Calu3 (cell line): ENCODE measurements at regions not wholly inside any gene's neighbourhood (a gene's known extent, or its start where the extent isn't known, plus 50 kb on each side); places are given as distances from the start of the nearest gene placed in this dataset.

Source experiments
- BruUV-seq: library from RNA; stranded (reverse); fragments of 400-500 nt; replicated peaks from 2 replicates; lab custom pipeline; 2021; lab: Mats Ljungman, UMichigan
- CTCF ChIA-PET: fragments of 300-600 bp; sonication (Branson Sonifier 250); formaldehyde crosslinking; loops from one replicate; lab custom pipeline; 2022; ENCODE audit warnings: antibody characterized with exemption; lab: Charles Lee
- DNase-seq: peaks from one replicate; pipeline ENCODE4 v3.0.0; 2022
- H3K27ac Mint-ChIP-seq: one replicate; pipeline ENCODE4 v1.8.0; 2022; ENCODE audit warnings: mixed read lengths; ENCODE audit not compliant: unreplicated experiment
- H3K27me3 Mint-ChIP-seq: one replicate; pipeline ENCODE4 v1.8.0; 2022; ENCODE audit warnings: mixed read lengths; ENCODE audit not compliant: unreplicated experiment
- H3K36me3 Mint-ChIP-seq: one replicate; pipeline ENCODE4 v1.8.0; 2022; ENCODE audit warnings: mild to moderate bottlenecking, moderate library complexity, mixed read lengths; ENCODE audit not compliant: insufficient read depth, unreplicated experiment
- H3K4me1 Mint-ChIP-seq: one replicate; pipeline ENCODE4 v1.8.0; 2022; ENCODE audit warnings: mild to moderate bottlenecking, low read depth, mixed read lengths; ENCODE audit not compliant: unreplicated experiment
- H3K4me3 Mint-ChIP-seq: one replicate; pipeline ENCODE4 v1.8.0; 2022; ENCODE audit warnings: mild to moderate bottlenecking, low read depth, moderate library complexity, mixed read lengths; ENCODE audit not compliant: unreplicated experiment
- H3K9me3 Mint-ChIP-seq: one replicate; pipeline ENCODE4 v1.8.0; 2022; ENCODE audit warnings: low read depth, mixed read lengths; ENCODE audit not compliant: unreplicated experiment
- intact Hi-C: fragments of 100-400 bp; cut with micrococcal nuclease; formaldehyde crosslinking; loops from one replicate; pipeline ENCODE4 v1.10.0; 2022; ENCODE audit not compliant: unreplicated experiment
- TF ChIP-seq, protein P1 (sequence below): fragments of 200-600 bp; IDR thresholded peaks from one replicate; pipeline ENCODE4 v1.8.0; 2022; ENCODE audit warnings: antibody characterized with exemption; ENCODE audit not compliant: unreplicated experiment

DNA sequence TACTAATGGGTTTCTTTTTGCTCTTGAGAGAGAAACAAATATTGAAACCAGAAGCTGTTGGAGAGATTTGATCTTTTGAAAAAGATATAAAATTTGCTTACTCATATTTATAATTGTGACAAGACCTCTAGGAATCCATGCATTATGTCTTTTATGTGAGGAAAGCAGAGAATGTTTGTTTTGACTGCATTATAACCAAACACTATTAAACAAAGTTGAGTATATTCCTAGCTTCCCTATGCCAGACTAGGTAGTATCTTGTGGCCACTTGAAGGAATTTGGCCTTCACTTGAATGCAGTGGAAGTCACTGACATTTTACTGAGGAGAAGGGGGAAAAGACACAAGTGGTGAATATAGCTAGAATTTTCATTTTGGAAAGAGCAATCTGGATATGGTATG lies 521.8 kb upstream of the ZEB2 start:
- no TSS peak for BruUV-seq
- TF ChIP-seq, protein P1, sequence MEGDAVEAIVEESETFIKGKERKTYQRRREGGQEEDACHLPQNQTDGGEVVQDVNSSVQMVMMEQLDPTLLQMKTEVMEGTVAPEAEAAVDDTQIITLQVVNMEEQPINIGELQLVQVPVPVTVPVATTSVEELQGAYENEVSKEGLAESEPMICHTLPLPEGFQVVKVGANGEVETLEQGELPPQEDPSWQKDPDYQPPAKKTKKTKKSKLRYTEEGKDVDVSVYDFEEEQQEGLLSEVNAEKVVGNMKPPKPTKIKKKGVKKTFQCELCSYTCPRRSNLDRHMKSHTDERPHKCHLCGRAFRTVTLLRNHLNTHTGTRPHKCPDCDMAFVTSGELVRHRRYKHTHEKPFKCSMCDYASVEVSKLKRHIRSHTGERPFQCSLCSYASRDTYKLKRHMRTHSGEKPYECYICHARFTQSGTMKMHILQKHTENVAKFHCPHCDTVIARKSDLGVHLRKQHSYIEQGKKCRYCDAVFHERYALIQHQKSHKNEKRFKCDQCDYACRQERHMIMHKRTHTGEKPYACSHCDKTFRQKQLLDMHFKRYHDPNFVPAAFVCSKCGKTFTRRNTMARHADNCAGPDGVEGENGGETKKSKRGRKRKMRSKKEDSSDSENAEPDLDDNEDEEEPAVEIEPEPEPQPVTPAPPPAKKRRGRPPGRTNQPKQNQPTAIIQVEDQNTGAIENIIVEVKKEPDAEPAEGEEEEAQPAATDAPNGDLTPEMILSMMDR, result no peak
- Mint-ChIP-seq H3K4me1 (no peaks in the 10 kb centered on the region), H3K27ac (no peak overlapping the region), H3K4me3 (no peak overlapping the region), H3K36me3 (no peaks in the 10 kb centered on the region), H3K27me3 (no peaks in the 10 kb centered on the region), H3K9me3 (peaks cover 3% of the 10 kb centered on the region)
- no peak for DNase-seq
- CTCF ChIA-PET, result no interaction called here
- intact Hi-C loops, result no loop called here

DNA sequence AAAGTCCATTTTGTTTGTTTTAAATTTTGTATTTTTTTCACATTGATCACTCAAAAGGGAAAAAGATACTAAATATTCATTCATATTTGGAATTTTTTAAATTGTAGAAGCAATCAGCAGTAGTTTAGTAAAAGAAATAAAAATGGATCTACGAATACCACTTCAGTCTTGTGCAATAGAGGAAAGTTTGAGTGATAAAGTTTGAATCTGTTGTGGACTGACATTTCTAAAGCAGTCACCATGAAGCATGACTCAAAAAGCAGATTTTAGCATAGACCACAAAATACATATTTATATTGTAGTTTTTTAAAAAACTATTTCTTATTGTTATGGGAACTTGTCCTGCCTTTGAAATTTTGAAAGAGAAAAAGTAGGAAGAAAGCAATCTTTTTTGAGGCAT lies 520.5 kb upstream of the ZEB2 start:
- H3K36me3 Mint-ChIP-seq, result no peaks in the 10 kb centered on the region

DNA sequence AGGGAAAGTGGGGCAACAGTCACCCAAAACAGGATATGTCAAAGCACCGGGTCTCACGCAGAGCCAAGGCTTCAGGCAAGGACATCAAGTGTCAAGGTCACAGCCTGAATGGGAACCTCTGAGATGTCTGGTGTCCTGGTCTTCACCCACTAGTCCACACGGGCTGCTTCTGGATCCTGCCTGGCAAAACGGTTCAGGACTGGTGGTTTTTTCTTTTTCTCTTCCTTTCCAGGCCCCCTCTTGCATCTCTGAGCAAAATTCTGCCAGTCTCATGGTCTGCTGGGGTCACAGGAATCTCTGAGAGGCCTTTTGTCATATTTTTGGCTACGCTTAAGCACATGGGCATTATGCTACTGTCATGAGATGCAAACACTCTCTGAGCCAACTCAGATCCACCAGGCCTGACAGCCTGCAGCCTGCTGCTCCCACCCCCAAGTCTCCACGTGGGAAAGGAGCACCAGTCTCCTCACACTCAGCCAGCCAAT lies 518.2 kb upstream of the ZEB2 start:
- Mint-ChIP-seq H3K4me1 (no peaks in the 10 kb centered on the region), H3K36me3 (no peaks in the 10 kb centered on the region), H3K9me3 (peaks cover 3% of the 10 kb centered on the region), H3K27me3 (no peaks in the 10 kb centered on the region), H3K27ac (no peak overlapping the region), H3K4me3 (no peak overlapping the region)
- TF ChIP-seq, protein P1, result no peak
- no TSS peak for BruUV-seq
- CTCF ChIA-PET, result interaction anchor here (0.6 kb wide), 1 partner anchor 730 kb away, joined by 3 read pairs; no protein-coding TSS in a partner anchor
- intact Hi-C loops, result no loop called here
- DNase-seq, result peak; percentile 22

More for the DNA sequence above, 520.5 kb upstream of the ZEB2 start:
- intact Hi-C loops, result no loop called here
- Mint-ChIP-seq H3K4me1 (no peaks in the 10 kb centered on the region), H3K27ac (no peak overlapping the region), H3K27me3 (no peaks in the 10 kb centered on the region), H3K4me3 (no peak overlapping the region), H3K9me3 (peaks cover 3% of the 10 kb centered on the region)
- CTCF ChIA-PET, result no interaction called here
- TF ChIP-seq, protein P1, result no peak
- no TSS peak for BruUV-seq
- no peak for DNase-seq

DNA sequence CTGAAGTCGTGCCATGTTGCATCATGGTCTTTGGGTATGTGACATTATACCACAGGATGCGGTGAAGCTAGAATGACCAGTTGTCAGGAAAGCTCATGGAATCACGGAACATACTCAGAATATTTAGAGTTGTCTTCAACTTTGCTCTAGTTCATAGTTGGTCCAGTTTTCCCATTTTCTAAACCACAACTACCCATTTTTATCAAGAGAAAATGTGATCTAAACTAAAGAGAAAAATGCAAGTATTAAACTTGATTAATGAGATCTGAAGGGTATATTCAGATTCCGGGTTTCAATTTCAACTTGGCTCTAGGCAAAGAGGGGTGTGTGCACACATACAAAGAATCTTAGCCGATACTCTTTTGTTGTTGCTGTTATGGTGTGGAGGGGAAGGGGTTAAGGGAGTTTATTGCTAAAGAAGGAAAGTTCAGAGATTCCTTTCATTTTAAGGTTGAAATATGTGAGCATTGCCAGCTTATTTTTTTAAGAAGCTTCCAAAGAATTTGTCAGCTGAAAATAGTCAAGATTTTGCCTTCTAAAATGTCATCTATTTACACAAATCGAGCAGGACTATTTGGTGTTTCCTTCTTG lies 516.6 kb upstream of the ZEB2 start:
- no TSS peak for BruUV-seq
- no peak for DNase-seq
- Mint-ChIP-seq H3K27ac (no peak overlapping the region), H3K9me3 (no peaks in the 10 kb centered on the region), H3K4me3 (no peak overlapping the region), H3K27me3 (no peaks in the 10 kb centered on the region), H3K4me1 (no peaks in the 10 kb centered on the region), H3K36me3 (no peaks in the 10 kb centered on the region)
- TF ChIP-seq, protein P1, result no peak
- CTCF ChIA-PET, result interaction anchor here (0.6 kb wide), 1 partner anchor 92 kb away, joined by 6 read pairs; no protein-coding TSS in a partner anchor
- intact Hi-C loops, result no loop called here
